Effector memory CD4-positive, alpha-beta T cell (primary cell): ENCODE measurements at regions not wholly inside any gene's neighbourhood (a gene's known extent, or its start where the extent isn't known, plus 50 kb on each side); places are given as distances from the start of the nearest gene placed in this dataset.
"Not testable (repeated sequence)": the region's sequence is repeated elsewhere in the genome, so short reads cannot be mapped to it uniquely, and the experiment has no call there.

Experiments
- DNase-seq, 3 donors: peaks; one replicate each; pipeline ENCODE4 v3.0.0-alpha.2; 2020
- H3K27ac ChIP-seq: 2 replicates; pipeline ENCODE4 v1.7.0; 2013; ENCODE audit warnings: mild to moderate bottlenecking, low read length, moderate library complexity; ENCODE audit not compliant: insufficient read depth, poor library complexity, severe bottlenecking
- H3K27me3 ChIP-seq: replicated peaks from 2 replicates; pipeline ENCODE4 v1.7.0; 2013; ENCODE audit warnings: mild to moderate bottlenecking, low read length; ENCODE audit not compliant: insufficient read depth, control insufficient read depth, poor library complexity, severe bottlenecking
- H3K36me3 ChIP-seq: 2 replicates; pipeline ENCODE4 v1.7.0; 2013; ENCODE audit warnings: mild to moderate bottlenecking, low read length, moderate library complexity; ENCODE audit not compliant: control insufficient read depth, insufficient read depth
- H3K4me1 ChIP-seq: 2 replicates; pipeline ENCODE4 v1.7.0; 2013; ENCODE audit warnings: low read length, mild to moderate bottlenecking; ENCODE audit not compliant: control insufficient read depth, insufficient read depth, poor library complexity, severe bottlenecking
- H3K4me3 ChIP-seq: 2 replicates; pipeline ENCODE4 v1.7.0; 2013; ENCODE audit warnings: low read length, low read depth, mild to moderate bottlenecking; ENCODE audit not compliant: insufficient read depth, poor library complexity, severe bottlenecking
- H3K9me3 ChIP-seq: 2 replicates; pipeline ENCODE4 v1.7.0; 2013; ENCODE audit warnings: mild to moderate bottlenecking, low read length, moderate library complexity; ENCODE audit not compliant: control insufficient read depth

- Histone ChIP-seq H3K4me1 (no peaks in the 10 kb centered on the region), H3K36me3 (no peaks in the 10 kb centered on the region)
- DNase-seq = no peak
Observed at GRCh38 chr5:34459908-34460307, 196.2 kb upstream of the RAI14 start.

GRCh38 chr5:34460496-34460895 lies 195.6 kb upstream of the RAI14 start:
- Histone ChIP-seq H3K27ac (no peak overlapping the region), H3K4me3 (no peak overlapping the region), H3K27me3 (no peaks in the 10 kb centered on the region), H3K9me3 (no peaks in the 10 kb centered on the region), H3K4me1 (no peaks in the 10 kb centered on the region), H3K36me3 (no peaks in the 10 kb centered on the region)
- no peak for DNase-seq

More at GRCh38 chr5:34459908-34460307, 196.2 kb upstream of the RAI14 start:
- Histone ChIP-seq H3K9me3 (no peaks in the 10 kb centered on the region), H3K27ac (no peak overlapping the region), H3K27me3 (no peaks in the 10 kb centered on the region), H3K4me3 (no peak overlapping the region)

DNA sequence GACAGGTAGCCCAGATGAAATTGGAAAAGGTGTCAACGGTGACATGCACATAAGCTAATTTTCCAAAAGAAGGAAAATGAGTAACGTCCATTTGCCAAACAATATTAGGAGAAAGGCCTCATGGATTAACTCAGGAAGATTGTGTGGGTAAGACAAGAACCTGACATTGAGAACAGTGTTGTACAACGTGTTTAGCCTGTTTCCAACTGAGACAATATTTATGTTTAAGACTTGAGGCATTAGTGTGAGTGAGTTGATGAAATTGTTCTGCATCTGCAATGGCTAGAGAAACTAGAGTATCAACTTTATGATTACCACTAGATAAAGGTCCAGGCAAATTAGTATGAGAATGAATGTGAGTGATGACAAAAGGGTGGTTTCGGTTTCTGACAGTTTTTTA lies 191.3 kb upstream of the RAI14 start:
- Histone ChIP-seq H3K27me3 (no peaks in the 10 kb centered on the region), H3K4me3 (no peak overlapping the region), H3K36me3 (no peaks in the 10 kb centered on the region), H3K9me3 (no peaks in the 10 kb centered on the region), H3K27ac (no peak overlapping the region), H3K4me1 (no peaks in the 10 kb centered on the region)
- no peak for DNase-seq

DNA sequence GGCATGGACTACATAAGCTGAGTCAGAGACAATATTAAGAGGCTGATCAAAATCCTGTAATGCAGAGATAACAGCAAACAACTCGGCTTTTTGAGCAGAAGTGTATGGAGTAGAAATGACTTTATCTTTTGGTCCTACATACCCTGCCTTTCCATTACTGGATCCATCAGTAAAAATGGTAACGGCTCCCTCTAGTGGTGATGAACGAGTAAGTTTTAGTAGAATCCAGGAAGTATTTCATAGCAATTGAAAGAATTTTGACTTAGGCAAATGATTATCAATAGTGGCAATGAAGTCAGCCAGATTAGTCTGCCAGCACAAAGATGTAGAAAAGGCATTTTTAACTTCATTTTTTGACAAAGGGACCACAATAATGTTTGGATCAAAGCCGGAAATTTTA lies 190.8 kb upstream of the RAI14 start:
- not testable (repeated sequence) for H3K27me3 ChIP-seq, H3K27ac ChIP-seq, H3K36me3 ChIP-seq, H3K4me1 ChIP-seq, H3K4me3 ChIP-seq, DNase-seq, H3K9me3 ChIP-seq

GRCh38 chr5:34466519-34467388 lies 189.4 kb upstream of the RAI14 start:
- DNase-seq = not testable (repeated sequence)

DNA sequence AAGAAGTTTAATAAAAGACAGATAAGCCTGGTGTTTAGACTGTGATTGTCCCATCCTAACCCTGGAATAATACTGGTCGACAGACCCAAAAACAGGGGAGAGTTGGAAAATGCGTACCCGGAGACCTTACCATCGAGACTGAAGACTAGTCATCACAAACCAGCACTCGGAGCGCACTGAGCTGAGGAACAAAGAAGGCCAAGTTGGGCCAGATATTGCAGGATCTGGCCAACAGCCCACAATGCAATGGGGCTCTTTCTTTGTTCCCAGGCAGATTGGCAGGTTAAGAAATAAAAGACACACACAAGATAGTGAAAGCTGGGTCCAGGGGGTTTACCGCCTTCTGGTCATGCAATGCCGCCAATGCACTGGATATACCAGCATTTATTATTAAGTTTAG lies 188.7 kb upstream of the RAI14 start:
- Histone ChIP-seq H3K4me3 (no peak overlapping the region), H3K27me3 (no peaks in the 10 kb centered on the region), H3K36me3 (no peaks in the 10 kb centered on the region), H3K27ac (no peak overlapping the region), H3K9me3 (no peaks in the 10 kb centered on the region), H3K4me1 (no peaks in the 10 kb centered on the region)
- no peak for DNase-seq

More at GRCh38 chr5:34466519-34467388, 189.4 kb upstream of the RAI14 start:
- H3K4me1 ChIP-seq, H3K9me3 ChIP-seq, H3K4me3 ChIP-seq, H3K27ac ChIP-seq, H3K36me3 ChIP-seq, H3K27me3 ChIP-seq: not testable (repeated sequence)

DNA sequence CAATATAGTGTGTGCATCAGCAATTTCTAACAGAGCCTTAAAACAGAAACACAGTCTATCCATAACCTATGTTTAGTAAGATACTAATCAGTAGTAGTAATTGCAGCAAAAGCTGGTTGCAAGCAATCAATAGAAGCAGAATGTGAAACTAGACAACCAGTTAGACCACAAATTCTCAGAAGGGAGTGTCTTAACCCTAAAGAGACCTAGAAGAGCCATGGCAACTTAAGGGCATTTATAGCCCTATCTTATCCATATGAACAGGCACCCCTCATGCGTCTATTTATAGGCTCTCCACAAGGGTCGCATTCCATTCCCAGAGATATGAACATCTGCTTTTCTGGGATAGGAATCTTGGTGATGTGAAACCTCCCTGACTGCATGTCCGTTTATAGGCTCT lies 188.1 kb upstream of the RAI14 start:
- DNase-seq, H3K4me3 ChIP-seq, H3K4me1 ChIP-seq, H3K27me3 ChIP-seq, H3K27ac ChIP-seq, H3K9me3 ChIP-seq, H3K36me3 ChIP-seq: not testable (repeated sequence)

- H3K4me3 ChIP-seq = no peak overlapping the region
- DNase-seq = no peak
Observed at GRCh38 chr5:34469971-34470370, 186.2 kb upstream of the RAI14 start.

GRCh38 chr5:34474573-34475021 lies 181.5 kb upstream of the RAI14 start:
- Histone ChIP-seq H3K27me3 (peaks cover 3% of the 10 kb centered on the region), H3K4me3 (no peak overlapping the region), H3K36me3 (no peaks in the 10 kb centered on the region), H3K9me3 (no peaks in the 10 kb centered on the region), H3K27ac (no peak overlapping the region), H3K4me1 (no peaks in the 10 kb centered on the region)
- peak in 1 of 3 donors; percentile 0 for DNase-seq

More at GRCh38 chr5:34469971-34470370, 186.2 kb upstream of the RAI14 start:
- Histone ChIP-seq H3K9me3 (no peaks in the 10 kb centered on the region), H3K4me1 (no peaks in the 10 kb centered on the region), H3K27me3 (peaks cover 3% of the 10 kb centered on the region), H3K36me3 (no peaks in the 10 kb centered on the region), H3K27ac (no peak overlapping the region)

GRCh38 chr5:34475249-34475966 lies 180.7 kb upstream of the RAI14 start:
- Histone ChIP-seq H3K4me1 (no peaks in the 10 kb centered on the region), H3K36me3 (no peaks in the 10 kb centered on the region), H3K27ac (no peak overlapping the region), H3K4me3 (no peak overlapping the region), H3K27me3 (peaks cover 3% of the 10 kb centered on the region), H3K9me3 (no peaks in the 10 kb centered on the region)
- no peak for DNase-seq
